H1 (cell line): ENCODE measurements at regions not wholly inside any gene's neighbourhood (a gene's known extent, or its start where the extent isn't known, plus 50 kb on each side); places are given as distances from the start of the nearest gene placed in this dataset.

ENCODE experiments used
- BRCA1 ChIP-seq: IDR thresholded peaks from 2 replicates; pipeline ENCODE4 v1.6.1; 2012; ENCODE audit warnings: low read depth, low read length, improper control_type of control experiment
- CBX5 ChIP-seq: fragments of 300-800, 300-1000 bp; sonication (generic); IDR thresholded peaks from 2 replicates; pipeline ENCODE4 v1.7.1; 2016; ENCODE audit warnings: antibody characterized with exemption, low read length, low read depth
- JUND ChIP-seq: IDR thresholded peaks from 2 replicates; pipeline ENCODE4 v1.6.1; 2011; ENCODE audit warnings: mild to moderate bottlenecking, improper control_type of control experiment, low read length
- NRF1 ChIP-seq: IDR thresholded peaks from 2 replicates; pipeline ENCODE4 v1.6.1; 2011; ENCODE audit warnings: mild to moderate bottlenecking, low read depth, low read length, improper control_type of control experiment
- PHF8 ChIP-seq: fragments of 200-600 bp; sonication (generic); conservative IDR thresholded peaks from 2 replicates; pipeline ENCODE4 v1.7.1; 2012; ENCODE audit warnings: low read depth, mild to moderate bottlenecking, inconsistent platforms, low read length, moderate library complexity
- SP4 ChIP-seq: IDR thresholded peaks from 2 replicates; pipeline ENCODE4 v1.6.1; 2012; ENCODE audit warnings: low read length, inconsistent platforms
- USF2 ChIP-seq: IDR thresholded peaks from 2 replicates; pipeline ENCODE4 v1.6.1; 2011; ENCODE audit warnings: low read length, improper control_type of control experiment

DNA sequence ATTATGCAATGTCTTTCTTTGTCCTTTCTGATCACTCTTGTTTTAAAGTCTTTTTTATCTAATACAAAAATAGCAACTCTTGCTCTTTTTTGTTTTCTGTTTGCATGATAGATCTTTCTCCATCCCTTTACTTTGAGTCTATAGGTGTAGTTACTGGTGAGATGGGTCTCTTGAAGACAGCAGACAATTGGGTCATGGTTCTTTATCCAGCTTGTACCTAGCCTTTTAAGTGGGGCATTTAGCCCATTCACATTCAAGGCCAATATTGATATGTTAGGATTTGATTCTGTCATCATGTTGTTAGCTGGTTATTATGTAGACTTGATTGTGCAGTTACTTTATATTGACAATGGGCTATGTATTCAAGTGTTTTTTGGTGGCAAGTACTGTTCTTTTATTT lies 245.9 kb upstream of the TARS1 start (continued):
- TF ChIP-seq USF2 (no peak), NRF1 (no peak), CBX5 (no peak), SP4 (no peak), PHF8 (no peak), JUND (no peak), BRCA1 (no peak)
